Jurkat, Clone E6-1 (cell line): ENCODE measurements at regions not wholly inside any gene's neighbourhood (a gene's known extent, or its start where the extent isn't known, plus 50 kb on each side); places are given as distances from the start of the nearest gene placed in this dataset.

ENCODE experiments used
- DNase-seq: peaks from one replicate; pipeline ENCODE4 v3.0.0-alpha.2; 2011; ENCODE audit warnings: low read depth, low spot score
- H3K4me3 ChIP-seq: 2 replicates; pipeline ENCODE4 v1.5.1; 2011; ENCODE audit warnings: mild to moderate bottlenecking, low read length, control low read depth, moderate library complexity

DNA sequence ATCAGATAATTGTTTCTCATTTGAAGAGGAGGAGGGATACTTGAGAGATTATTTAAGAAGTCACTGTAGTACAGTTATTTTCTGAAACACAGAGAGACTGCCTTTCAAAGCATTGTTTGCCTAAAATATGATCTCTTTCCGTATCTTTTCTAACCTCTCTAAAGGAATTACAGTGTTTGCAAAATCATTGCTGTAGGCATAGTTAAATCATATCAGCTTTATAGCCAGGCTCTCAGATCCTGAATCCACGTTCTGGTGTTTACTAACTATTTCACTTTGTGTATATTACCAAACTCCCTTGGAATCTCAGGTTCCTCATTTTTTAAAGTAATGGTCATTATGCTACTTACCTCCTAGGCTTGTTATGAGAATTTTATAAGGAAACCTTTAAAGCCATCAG lies 1151.6 kb upstream of the CDH9 start:
- no peak for DNase-seq
- no peak overlapping the region for H3K4me3 ChIP-seq

DNA sequence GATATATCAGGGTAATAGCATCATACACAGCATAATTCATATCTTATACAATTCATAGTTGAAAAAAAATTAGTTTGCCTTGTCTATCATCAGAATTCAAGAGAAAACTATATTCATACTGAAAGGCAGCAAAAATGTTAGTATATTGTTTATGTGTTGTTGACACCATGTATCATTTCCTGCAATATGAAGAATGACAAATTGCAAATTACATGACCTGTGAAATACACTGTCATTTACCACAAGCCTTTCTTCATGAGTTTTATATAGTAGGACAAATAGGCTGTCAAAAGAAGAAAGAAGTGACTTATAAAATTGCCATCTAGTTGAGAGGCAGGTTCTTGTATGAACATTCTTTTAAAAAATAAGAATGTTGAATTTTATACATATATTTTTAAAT lies 1136.3 kb upstream of the CDH9 start:
- H3K4me3 ChIP-seq: no peak overlapping the region
- no peak for DNase-seq

DNA sequence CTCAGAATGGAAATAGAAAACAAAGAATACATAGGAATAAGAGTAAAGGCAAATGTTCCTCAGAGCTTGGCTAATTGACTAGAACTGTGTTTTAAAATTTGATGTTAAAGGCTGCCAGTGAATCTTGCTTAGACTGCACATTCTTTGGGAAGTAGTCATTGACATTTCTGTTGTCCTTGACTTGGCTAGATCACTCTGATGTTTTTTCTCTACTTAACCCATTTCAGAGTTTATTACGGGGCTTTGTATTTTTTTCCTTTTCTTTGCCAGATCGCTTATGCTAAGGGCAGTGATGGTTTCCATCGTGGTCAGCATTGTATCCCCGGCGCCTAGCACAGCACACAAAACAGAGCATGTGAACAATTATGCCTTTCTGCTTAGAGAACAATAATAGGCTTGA lies 1126.7 kb upstream of the CDH9 start:
- DNase-seq: no peak

DNA sequence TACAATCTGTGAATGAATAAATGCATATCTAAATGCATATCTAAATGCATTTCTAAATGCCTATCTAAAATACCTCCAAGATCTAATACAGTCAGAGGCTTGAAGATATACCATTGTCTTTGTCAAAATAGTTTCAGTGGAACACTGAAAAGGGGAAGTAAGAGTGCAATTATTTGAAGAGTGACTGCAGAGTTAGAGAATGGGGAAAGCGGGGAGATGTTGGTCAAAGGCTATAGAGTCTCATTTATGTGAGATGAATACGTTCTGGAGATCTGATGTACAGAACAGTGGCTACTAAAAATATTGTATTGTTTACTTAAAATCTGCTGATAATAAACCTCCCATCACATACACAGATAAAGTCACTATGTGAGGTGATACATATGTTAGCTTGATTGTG lies 1126.2 kb upstream of the CDH9 start:
- no peak overlapping the region for H3K4me3 ChIP-seq
- DNase-seq: no peak

More for the DNA sequence above, 1126.7 kb upstream of the CDH9 start:
- no peak overlapping the region for H3K4me3 ChIP-seq

DNA sequence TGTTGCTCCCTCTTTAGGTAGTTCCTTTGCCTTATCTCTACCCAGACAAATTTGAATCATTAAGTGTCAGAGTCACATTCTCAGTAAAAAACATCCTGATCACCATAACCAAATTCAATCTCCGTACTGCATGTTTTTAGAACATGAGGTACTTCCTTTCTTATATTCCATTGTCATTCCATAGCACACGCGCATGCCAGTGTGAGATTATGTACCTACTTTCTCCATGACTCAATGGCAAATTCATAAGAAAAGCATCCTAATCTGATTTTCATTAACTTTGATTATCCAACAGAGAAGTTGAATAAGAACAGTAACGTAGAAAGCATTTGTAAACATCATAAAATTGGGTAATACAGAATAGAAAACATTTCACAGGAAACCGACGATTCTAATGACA lies 1118.6 kb upstream of the CDH9 start:
- no peak overlapping the region for H3K4me3 ChIP-seq
- DNase-seq: no peak

DNA sequence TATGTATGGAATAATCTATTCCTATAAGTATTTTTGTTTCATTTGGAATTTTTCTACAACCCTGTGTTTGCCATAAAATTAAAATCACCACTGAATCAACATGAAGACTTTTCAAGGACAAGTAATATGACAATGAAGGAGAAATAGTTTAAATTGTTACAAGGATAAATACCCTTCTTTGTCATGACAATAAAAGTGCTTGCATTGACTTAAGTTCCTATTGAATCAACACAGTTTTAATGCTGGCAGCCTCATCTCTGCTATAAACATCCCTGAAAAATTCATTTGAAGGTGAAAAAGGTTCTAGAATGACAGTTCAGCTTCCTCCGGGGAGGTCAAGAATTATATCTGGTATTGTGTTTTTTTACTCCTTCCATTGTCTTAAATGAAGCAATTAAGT lies 1105.1 kb upstream of the CDH9 start:
- DNase-seq: no peak
- H3K4me3 ChIP-seq: no peak overlapping the region

DNA sequence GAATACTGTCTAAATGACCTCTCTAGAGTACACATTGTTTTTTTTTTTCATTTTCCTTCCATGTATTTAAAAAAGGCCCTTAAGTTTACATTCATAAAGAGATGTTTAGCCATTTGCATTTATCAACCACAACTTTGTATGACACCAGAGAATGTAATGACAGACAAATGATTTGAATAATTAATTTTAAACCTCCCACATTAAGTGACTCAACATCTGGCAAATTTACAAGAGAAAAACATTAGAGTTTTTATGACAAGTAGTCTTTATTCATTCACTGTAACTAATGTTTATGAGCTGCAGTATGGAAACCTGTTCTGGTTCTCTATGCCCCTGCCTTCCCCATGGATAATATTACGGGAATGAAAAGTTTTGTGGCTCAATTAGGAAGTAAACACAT lies 1093.8 kb upstream of the CDH9 start:
- no peak overlapping the region for H3K4me3 ChIP-seq
- DNase-seq: no peak

DNA sequence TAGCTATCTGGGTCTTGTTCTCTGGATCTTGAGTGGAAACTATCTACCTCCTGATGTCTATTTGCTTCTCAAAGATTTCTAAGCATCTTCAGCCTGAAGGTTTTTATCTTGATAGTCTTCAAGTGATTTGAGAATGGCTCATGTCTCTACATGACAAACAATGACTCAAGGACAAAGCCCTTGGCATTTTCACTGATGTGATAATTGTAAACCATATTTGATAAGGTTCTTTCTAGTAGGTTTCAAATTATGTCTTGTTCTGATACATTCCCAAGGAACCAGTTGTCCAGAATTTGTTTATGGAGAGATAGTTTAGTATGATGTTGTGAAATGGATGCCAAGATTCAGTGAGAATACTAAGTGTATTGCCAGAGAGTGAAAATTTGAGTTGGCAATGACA lies 1079.3 kb upstream of the CDH9 start:
- no peak overlapping the region for H3K4me3 ChIP-seq
- no peak for DNase-seq

DNA sequence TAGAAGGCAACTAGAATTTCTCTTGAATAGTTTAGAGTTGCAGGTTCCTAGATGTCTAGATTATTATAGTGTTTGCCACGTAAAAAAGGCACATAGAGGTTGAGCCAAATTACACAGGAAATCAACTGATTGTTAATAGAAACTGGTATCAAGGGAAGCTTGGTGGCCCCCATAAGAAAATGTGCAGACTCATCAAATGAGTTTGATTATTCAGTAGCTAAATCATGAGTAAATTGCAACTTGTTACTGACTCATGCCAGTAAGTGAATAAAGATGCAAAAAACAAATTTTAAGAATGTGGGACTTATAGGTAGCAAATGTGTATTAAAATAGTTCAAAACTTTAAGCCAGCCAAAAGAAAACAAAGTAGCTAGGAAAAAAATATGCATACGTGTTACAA lies 1078.9 kb upstream of the CDH9 start:
- H3K4me3 ChIP-seq: no peak overlapping the region
- DNase-seq: no peak

DNA sequence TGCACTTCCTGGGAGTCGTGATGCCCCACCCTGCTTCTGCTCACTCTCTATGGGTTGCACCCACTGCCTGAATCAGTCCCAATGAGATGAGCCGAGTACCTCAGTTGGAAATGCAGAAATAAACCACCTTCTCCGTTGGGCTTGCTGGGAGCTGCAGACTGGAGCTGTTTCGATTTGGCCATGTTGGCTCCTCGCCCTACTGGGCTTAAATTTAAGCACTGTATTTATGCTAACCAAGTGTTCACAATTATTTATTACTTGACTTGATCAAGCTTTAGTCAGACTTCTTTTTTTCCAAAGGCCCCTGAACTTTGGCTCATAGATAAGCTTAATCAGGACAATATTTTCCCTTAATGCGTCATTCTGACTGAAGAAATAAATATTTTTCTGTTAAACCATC lies 1072.4 kb upstream of the CDH9 start:
- DNase-seq: no peak
- no peak overlapping the region for H3K4me3 ChIP-seq

DNA sequence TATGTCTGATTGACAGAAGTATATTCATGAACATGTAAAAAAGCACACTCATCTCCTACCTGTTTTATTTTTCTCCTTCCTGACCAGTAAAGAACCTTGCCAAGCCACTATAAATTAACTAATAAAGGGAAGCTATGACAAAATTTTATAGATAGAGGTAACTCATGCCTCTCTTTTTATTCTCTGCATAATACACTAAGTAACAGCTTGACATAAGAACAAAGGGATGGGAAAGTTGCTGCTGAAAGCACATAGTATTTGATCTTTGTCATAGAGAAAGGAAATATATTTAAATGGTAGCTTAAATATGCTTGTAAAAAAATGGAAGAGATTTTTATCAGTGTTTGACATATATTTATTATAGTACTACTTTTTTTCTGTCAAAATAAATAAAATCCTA lies 1065.7 kb upstream of the CDH9 start:
- DNase-seq: no peak
- H3K4me3 ChIP-seq: no peak overlapping the region

DNA sequence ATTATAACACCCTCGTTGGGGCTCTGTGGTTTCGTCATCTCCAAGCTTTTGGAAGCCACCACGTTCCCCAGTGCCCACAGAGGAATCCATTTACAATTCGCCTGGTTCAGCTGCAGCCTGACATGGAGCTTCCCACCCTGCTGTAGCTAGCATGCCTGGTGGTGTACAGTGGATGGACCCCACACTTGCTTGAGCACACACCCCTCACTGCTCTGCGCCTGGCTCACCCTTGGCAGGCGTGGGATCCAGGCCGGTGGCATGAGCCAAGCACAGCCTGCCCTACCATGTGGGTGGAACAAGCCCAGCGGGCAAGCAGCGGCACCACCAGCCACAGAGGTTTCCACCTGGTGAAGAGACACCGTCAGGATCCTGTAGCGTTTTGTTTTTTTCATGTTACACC lies 1045.7 kb upstream of the CDH9 start:
- no peak for DNase-seq
- no peak overlapping the region for H3K4me3 ChIP-seq

DNA sequence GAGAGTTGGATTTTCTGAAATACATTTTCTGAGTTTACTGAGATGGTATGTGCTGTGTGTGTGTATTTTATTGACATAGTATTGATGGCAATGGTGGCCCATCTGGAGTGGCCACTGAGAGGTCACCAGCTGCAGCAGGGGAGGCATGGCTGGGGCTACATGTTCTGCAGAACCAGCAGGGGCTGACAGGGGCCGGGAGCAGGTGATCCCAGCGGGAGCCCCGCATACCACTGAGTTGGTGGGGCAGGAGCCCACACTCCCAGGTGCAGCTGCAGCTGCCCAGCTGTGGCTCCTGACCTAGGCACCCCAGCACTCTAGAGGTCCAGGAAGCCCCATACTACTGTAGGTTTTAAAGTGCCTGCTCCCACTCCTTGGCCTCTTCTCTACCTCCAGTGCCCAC lies 1044.2 kb upstream of the CDH9 start:
- no peak overlapping the region for H3K4me3 ChIP-seq
- no peak for DNase-seq

DNA sequence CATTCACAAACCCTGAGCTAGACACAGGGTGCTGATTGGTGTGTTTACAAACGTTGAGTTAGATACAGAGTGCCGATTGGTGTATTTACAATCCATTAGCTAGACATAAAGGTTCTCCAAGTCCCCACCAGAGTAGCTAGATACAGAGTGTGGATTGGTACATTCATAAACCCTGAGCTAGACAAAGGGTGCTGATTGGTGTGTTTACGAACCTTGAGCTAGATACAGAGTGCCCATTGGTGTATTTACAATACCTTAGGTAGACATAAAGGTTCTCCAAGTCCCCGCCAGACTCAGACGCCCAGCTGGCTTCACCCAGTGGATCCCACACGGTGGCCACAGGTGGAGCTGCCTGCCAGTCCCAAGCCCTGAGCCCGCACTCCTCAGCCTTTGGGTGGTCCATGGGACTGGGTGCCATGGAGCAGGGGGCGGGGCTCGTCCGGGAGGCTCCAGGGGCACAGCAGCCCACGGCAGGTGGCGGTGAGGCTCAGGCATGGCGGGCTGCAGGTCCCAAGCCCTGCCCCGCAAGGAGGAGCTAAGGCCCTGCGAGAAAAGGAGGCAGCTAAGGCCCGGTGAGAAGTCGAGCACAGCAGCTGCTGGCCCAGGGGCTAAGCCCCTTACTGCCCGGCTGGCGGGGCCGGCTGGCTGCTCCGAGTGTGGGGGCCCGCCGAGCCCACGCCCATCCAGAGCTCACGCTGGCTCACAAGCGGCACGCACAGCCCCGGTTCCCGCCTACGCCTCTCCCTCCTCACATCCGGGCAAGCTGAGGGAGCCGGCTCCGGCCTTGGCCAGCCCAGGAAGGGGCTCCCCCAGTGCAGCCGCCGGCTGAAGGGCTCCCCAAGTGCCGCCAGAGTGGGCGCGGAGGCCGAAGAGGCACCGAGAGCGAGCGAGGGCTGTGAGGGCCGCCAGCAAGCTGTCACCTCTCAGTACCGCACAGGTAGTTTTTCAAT lies 1039.2 kb upstream of the CDH9 start:
- no peak for DNase-seq
- H3K4me3 ChIP-seq: no peak overlapping the region

DNA sequence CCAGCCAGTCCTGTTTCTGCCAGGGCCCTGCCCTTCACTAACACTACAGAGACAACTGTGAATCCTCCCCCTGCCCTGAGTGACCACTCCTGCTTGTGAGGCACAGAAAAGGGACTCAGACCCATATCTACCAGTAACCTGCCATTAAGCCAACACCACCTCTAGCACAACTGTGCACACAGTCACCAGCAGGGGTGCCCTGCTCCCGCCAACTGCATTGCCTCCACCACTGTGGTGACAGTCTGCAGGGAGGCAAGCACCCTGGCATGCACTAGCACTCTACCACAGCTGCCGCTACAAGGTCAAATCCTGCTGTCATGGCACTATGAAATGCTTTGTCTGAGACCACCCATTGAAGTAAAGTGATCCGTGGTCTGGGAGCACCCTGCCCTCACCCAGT lies 1028.5 kb upstream of the CDH9 start:
- no peak overlapping the region for H3K4me3 ChIP-seq

DNA sequence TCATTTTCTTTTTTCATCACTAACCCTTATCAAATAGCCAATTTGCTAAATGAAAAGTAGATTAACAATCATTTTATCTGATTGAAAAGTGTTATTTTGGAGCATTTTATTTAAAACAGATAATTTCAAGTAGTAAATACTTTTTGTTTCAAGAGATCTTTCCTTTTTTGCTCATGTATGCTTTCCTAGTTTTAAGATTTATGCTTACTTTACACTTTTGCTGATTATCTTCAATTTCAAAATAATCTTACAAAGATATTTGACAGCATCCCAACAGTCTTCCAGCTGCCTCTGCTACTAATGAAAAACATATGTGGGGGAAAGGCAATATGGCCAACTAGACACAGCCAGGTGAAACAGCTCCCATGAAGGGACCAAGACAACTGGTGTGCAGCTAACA lies 1027.3 kb upstream of the CDH9 start:
- no peak overlapping the region for H3K4me3 ChIP-seq
- no peak for DNase-seq

More for the DNA sequence above, 1028.5 kb upstream of the CDH9 start:
- peak; percentile 3 for DNase-seq

DNA sequence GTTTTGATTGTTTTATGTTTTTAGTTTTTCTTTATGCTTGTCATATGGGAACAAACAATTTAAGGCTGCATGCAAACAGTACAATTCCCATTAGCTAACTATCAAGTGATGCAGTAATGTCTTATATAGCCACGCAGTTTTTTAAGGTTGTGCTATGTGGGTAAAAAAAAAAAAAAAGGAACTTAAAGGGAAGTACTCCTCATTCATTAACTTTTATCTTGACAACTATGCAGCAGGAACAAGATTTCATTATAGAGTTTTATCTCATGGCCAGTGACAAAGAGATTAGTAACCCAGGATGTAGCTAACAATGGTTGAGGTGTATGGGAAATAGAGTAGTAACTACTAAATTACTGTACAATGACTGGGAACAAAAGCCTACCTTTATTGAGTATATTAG lies 1008.2 kb upstream of the CDH9 start:
- H3K4me3 ChIP-seq: no peak overlapping the region
- no peak for DNase-seq

DNA sequence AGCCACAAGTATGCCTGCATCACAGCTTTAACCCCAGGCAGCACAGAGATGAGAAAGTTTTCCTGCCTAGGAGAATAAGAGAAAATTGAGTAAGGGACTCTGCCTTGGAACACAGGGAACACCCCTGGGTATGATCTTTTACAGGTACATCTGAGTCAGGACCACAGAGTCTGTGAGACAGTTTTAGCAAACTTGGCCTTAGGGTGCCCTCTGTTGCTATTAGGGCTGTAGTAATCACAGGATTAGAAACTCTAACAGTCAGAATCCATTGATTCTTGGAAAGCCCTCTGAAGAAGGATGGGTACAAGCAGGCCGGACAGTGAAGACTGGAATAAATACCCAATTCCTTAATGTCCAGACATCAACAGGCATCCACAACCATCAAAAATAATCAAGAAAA lies 989.5 kb upstream of the CDH9 start:
- H3K4me3 ChIP-seq: no peak overlapping the region
- no peak for DNase-seq

DNA sequence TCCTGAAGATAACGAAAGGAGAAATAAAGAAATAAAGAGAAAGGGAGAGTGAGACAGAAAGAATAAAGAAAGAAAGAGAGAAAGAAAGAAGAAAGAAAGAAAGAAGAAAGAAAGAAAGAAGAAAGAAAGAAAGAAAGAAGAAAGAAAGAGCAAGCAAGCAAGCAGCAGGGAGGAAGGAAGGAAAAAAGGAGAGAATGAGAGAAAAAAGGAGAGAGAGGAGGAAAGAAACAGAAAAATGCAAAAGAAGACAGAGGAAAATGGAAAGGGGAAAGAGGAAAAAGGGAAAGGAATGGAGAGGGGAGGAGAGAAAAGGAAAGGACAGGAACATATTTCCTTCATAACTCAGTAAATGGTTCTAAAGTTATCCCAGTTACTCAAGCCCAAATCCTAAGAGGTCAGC lies 978.8 kb upstream of the CDH9 start:
- H3K4me3 ChIP-seq: no peak overlapping the region
- DNase-seq: no peak

DNA sequence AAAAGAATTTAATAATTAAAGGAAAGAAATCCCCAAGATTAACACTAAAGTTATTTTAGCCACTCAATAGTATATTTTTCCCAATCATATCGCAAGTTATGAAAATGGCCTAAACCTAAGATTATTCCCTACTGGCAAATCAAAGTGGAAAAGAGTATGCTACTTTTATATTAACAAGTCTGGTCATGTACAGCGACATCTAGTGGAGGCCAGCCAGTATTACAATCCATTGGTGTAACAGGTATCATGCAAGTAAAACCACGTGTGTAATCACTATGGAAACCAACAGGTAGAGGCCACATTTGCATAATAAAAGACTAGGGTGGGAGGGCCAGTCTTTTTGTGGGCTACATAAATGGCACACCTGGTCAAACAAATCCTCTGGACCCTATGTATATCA lies 976.4 kb upstream of the CDH9 start:
- H3K4me3 ChIP-seq: no peak overlapping the region
- DNase-seq: peak; percentile 57

DNA sequence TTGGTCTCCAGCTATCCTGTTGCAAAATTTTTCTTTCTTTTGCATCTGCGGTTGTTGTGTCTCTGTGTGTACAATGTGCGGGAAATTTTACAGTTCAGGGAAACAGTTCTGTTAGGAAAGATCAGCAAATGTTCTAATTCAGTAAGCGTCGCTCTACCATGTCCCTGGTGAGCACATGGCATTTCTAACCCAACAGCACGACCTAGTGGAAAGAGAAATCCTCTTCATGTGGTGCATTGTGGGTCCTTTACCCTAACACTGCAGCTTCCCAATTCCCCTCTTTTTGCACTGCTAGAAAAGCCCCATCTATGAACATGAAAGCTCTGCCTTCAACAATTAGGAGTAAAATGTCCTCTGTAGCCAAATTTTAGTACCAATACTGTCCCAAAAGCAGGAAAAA lies 974.2 kb upstream of the CDH9 start:
- DNase-seq: peak; percentile 34

More for the DNA sequence above, 974.2 kb upstream of the CDH9 start:
- H3K4me3 ChIP-seq: no peak overlapping the region
